Cardiac septum (tissue), 1 donor: ENCODE measurements at regions not wholly inside any gene's neighbourhood (a gene's known extent, or its start where the extent isn't known, plus 50 kb on each side); places are given as distances from the start of the nearest gene placed in this dataset.

Experiments
- DNase-seq: peaks from one replicate; pipeline ENCODE4 v3.0.0-alpha.2; 2020; ENCODE audit warnings: low spot score
- intact Hi-C: fragments of 100-400 bp; cut with DNase I; formaldehyde crosslinking; loops from one replicate; pipeline ENCODE4 v1.14.0; 2022
- donor health status: DM: no; HTN: no; CAD: no.

DNA sequence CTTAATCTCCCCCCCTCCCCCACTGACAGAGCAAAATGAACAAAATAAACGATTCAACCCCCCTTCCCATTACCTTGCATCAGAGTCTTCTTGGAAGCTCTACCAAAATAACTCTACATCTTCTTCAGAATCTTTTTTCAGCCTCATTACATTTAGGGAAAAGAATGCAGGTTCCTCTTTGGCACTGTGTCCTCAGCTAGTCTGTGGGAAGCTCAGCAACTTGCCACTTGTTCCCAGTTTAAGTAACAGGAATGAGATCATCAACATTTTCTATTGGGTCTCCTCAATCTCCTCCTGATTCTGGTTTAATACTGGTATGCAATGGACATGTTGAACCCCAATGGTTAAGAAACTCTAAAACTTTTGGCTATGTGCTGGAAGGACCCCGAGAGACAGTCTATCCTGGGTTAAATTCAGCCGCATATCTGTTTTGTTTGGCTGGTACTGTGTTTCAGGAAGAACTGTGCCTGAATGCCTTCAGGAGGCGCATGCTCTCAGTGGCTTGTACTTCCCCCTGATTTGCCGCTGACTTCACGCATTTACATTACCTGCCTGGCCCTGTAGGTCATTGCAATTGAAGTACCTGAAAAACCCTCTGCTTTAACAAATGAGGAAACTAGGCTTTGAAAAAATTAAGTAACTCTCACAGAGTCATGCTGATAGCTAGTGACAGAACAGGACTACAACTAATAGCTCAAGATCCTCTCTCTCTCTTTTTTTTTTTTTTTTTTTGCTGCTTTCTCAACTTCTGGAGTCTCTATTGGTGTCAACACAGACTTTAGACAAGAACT, 78.1 kb upstream of the HMHB1 start:
- intact Hi-C loops = no loop called here

DNA sequence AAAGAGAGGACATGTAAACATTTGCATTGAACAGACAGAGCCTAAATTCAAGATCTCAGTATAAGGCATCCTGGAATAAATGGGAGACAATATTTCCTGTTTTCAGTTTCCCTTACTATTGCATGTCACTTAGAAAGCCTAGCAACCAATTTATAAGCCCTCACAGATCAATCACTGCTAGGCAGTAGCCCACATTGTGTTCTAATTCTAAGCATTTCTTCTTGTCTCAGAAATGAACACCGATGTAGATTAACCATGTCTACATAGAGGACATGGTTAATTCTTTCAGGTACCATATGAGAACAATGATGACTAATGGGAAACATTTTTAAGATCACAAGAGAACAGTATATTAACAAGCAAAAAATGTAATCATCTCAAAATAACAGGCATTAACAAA, 79.6 kb upstream of the HMHB1 start:
- intact Hi-C loops = no loop called here
- DNase-seq = no peak

More for the DNA sequence above, 78.1 kb upstream of the HMHB1 start:
- DNase-seq = no peak

DNA sequence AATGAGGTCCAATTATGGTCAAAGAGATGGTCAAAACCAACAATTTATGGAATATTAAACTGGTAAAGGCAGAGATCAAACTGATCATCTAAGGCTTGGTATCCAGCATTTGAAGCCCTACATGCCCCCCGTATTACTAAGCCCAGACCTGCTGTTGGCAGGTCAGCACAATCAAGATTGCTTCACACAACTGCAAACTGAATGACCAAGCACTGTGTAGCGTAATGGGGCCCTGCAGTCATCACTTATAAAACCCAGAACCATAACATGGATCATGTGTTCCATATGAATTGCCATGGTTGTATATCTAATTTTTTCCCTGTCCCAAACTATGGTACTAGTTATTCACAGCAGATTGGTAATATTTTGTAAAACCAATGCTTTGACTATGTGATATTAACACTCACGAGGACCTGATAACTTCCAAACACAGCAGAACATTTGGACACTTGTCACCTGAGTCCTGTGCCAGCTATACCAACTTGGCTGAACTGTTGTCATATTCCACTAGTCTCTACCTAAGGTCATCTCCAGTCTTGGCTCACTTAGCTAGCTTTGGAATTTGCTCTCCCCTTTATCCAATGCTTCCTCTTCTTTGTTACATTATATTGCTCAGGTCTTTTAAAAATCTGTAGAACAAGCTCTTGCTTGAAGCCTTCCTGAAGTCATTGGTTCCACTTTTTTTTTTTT, 81.7 kb upstream of the HMHB1 start:
- intact Hi-C loops = no loop called here
- DNase-seq = no peak

DNA sequence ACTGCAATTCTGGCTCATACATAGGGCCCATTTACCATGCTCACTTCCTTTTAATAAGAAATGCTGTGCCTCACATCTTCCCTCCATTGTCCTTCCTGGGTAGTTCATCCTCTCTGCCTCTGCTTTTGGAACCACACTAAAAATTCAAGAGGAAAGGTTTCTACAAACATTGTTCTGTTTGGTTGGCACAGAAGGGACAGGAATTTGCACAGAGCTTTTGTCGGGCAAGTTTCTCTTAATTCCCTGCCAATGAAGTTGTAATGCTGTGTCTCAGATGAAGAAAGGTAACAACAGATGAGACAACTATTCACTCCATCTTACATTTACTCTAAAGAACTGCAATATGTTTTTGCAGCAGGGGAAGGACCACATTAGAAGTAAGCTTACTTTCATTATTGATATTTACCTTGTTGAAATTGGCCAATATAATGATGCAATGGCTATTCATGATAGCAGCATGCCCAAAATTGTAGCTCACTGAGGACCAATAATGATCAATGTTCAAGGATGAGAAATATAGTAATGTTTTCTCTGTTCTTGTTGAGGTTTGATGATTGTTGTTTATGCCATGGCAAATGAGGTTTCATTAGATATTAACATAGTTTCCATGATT, 82.5 kb upstream of the HMHB1 start:
- no peak for DNase-seq
- intact Hi-C loops = no loop called here

DNA sequence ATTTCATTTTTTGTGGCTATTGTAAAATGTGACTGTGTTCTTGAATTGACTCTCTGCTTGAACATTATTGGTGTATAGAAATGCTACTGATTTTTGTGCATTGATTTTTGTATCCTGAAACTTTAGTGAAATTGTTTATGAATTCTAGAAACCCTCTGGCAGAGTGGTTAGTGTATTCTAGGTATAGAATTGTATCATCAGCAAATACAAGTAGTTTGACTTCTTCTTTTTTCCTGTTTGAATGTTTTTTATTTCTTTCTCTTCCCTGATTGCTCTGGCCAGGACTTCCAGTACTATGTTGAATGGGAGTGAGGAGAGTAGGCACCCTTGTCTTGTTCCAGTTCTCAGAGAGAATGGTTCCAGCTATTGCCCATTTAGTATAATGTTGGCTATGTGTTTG, 88.8 kb upstream of the HMHB1 start:
- intact Hi-C loops = no loop called here
- DNase-seq = no peak

DNA sequence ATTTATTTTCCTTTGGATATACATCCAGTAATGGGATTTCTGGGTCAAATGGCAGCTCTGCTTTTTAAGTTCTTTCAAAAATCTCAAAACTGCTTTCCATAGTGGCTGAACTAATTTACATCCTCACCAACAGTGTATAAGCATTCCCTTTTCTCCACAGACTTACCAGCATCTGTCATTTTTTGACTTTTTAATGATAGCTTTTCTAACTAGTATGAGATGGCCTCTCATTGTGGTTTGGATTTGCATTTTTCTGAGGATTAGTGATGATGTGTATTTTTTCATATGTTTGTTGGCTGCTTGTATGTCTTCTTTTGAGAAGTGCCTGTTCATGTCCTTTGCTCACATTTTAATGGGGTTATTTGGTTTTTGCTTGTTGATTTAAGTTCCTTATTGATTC, 90.0 kb upstream of the HMHB1 start:
- DNase-seq = no peak
- intact Hi-C loops = no loop called here

DNA sequence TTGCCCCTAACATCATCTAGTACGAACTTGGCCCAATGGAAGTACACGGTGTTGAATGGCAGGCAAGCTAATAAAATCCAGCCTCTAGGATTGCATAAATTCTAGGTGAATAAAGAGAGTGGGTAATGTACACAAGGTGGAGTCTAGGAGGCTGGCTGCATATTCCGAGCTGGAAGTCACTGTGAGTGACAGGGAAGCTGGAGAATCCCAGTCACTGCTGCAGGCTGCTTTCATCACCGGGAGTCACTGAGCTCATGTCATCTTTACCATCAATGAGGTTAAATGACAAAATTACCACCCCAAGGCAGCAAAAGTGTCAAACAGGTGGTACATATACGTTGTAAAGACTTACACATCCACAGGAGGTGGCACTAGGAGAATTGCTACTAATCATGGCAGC, 91.3 kb upstream of the HMHB1 start:
- no peak for DNase-seq
- intact Hi-C loops = no loop called here

DNA sequence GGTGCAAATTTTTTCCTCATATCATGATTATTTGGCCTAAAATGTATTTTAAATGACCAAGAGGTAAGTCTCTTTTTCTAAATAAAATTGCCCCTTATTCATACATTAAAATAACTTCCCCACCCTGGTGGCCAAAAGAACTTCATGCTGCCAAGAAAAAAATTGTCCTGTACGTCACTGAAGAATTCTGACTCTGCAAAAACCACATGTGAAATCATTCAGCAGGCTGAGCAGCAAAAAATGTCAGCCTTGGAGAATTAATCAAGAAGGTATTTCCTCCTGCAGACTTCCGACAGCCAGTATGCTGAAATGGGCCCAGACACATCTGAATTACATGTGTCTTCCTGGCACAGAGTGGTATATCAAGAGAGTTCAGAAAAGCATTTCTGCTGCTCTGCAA, 94.6 kb upstream of the HMHB1 start:
- intact Hi-C loops = no loop called here
- no peak for DNase-seq

DNA sequence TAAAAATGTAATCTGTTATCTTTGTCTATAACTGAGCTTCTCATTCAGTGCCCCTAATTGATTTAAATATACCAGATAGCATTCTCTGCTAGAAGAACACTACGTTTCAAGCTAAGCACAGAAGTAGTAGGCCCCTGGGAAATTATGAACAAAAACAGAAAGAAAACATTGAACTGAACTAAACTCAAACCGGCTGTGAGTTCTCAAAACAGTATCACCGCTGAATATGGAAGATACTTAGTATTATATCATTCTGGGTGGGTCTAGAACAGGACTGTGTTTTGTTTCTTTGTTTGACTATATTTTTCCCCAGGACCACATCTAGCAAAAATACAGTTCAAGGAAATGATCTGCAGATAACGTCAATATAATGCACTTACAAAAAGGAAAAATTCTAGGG, 95.1 kb upstream of the HMHB1 start:
- DNase-seq = no peak
- intact Hi-C loops = no loop called here

DNA sequence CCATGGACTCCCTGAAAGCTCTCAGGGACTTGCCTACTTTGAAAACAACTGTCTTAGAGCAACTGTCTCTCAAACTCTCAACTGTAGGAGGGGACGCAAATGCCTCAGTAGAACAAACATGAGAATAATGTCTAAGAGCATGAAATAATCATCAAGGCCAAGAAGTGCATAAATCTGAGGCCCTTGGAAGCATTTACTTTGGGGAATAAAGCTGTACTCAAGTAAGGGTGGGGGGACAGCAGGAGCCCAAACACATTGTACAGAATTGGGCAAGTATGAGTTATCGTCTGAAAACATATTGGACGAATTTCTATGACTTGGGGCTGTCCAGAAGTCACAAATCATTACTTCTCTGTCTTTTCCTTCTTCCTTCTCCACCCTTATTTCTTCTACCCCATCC, 96.3 kb upstream of the HMHB1 start:
- intact Hi-C loops = no loop called here
- DNase-seq = no peak

DNA sequence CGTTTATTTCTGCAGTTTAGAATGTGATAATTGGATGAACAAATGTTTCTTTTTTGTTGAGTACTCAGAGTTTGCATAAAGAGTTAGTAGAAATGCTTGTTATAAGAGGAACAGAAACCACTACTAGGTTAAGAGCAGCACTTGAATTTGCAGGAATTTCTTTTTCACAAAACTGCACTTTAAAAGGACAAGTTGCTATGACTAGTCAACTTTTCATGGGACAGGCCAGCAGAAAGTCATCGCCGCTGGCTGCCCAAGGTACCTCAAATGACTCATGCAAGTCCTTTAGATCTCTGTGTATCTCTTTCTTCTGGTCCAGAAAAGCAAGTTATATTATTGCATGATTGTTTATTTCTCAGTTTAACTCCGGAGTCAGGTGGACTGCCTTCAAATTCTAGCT, 97.3 kb upstream of the HMHB1 start:
- DNase-seq = no peak
- intact Hi-C loops = no loop called here

DNA sequence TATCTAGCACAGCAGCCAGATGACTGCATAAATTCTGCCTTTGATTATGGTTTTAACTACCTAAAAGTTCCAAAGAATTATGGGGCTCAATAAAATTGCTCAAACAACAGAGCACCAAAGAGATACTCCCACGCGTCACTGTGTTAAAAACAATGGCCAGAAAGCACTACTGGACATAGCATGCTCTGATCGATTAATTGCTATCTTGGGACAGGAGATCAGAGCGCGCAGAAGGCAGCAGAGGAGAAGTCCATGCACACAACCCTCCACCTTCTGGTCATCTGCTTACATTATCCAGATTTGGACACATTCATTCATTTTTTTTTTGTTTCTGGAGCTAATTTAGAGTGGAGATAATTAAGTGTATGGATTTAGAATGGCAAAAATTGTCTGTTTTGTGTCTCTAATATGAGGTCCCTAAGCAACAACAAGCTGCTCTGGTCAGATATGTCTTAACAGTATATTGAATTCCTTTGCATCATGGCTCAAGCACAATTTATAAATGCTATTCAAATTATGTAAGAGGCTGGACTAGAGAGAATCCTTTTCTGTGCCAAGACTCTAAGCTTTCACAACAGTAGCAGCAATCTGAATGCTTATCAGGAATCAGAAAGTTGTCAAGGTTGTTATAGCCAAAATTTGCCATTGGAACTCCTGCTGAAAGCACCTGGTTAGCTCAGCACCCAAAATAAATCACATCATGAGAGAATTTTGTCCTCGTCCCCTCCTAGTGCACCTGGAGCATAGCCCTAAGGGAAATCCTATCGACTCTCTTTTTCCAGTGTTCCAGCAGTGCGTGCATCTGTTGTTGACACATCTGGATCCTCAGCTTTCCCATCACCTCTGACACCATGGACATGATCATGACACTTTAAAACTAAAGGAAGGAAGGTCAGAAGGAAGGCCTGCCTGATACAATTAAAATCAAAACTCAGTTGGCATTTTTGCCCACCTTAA, 98.6 kb upstream of the HMHB1 start:
- intact Hi-C loops = no loop called here
- DNase-seq = no peak

DNA sequence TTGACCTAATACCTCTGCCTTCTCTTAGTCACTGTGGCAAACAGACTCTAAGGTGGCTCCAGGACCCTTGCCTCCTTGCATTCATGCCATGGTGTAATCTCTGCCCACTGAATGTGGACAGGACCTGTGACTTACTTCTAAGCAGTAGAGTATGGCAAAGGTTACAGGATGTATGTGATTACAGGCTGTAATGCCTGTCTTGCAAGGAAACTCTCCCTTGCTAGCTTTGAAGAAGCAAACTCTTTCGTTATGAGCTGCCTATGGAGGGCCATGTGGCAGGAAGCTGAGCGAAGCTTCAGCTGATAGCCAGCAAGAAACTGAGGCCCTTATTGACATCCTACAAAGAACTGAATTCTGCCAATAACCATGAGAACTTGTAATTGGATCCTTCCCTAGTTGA, 103.3 kb upstream of the HMHB1 start:
- intact Hi-C loops = no loop called here
- DNase-seq = no peak

DNA sequence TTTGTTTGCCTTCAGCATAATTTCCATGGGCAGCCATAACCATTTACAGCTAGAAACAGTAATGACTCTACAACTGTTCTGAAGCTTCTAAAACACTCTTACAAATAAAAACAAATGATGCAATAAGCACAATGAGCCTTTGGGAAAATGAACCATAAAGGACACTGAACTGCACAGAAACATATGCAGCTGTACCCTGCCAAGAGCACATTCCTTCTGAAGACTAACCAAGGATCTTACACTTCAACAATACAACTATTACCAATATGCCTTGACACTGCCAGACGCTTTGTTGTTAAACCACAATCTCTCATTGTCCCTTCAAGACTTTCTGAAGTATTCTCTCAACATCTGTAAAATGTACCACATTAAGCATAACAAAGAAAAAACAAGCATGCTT, 104.2 kb upstream of the HMHB1 start:
- intact Hi-C loops = no loop called here
- DNase-seq = no peak

DNA sequence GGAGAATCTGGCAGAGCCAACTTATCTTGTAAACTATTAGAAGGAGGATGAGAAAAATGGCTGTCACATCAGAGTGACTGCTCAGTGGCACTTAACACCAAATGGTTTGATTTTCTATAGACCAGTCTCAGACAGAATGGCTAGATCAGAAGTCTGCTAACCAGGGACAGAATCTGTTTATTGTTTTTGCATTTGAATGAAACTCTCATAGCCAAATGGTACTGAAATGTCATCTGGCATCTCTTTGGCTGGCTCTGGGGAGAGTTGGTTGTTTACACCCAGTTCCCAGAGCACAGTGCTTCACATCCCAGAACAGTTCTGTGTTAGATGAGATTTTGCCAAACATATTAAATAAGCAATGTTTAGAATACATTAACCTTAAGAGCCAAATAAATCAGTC, 106.6 kb upstream of the HMHB1 start:
- no peak for DNase-seq
- intact Hi-C loops = no loop called here

DNA sequence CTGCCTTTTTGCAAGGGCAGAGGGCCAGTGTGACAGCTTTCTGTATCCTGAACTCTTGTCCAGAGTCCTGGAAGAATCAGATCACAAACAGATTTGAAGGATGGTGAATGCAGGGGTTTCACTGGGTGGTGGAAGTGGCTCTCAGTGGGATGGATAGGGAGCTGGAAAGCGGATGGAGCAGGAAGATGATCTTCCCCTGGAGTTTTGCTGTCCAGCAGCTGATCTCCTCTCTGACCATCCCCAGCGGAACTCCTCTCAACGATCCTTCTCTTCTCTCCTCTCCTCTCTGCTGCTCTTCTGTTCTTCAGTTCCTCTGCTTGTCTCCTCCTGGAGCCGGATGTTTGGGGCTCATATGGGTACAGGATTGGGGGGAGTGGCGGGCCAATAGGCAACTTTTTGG, 108.3 kb upstream of the HMHB1 start:
- intact Hi-C loops = no loop called here
- DNase-seq = no peak

DNA sequence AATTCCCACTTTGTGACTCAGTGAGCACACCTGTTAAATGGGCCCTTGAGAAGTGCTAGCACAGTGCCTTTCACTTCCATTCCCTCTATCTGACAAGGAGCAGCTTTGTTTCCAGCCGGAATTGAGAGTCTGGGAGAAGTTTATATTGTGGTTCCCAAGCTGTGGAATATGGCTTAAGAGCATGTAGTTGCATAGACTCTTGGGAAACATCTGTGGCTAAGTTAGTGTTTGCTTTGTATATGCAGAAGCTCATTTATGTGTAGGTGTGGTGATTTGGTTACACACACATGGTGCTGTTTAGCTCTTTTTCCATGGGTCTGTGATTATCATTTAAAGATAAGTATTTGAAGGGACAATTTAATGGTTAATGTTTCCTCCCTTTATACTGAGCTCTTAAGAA, 110.5 kb upstream of the HMHB1 start:
- DNase-seq = no peak
- intact Hi-C loops = no loop called here

DNA sequence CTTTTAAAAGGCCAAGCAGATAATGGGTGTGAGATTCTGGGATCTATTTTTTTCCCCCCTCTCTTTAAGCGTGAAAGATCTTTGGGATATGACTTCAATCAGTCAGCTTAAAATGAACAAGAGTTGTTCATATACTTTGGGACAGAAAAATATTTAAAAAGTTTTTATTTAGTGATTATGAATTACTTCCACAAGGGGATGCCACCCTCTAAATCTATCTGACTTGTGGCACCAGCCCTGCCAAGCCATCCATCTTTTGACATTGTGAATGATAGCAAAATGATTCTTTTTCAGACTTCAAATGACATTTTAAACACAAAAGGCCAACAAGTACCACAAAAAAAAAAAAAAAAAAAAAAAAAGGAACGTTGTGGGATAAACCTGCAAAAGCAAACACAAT, 111.0 kb upstream of the HMHB1 start:
- intact Hi-C loops = no loop called here
- no peak for DNase-seq

DNA sequence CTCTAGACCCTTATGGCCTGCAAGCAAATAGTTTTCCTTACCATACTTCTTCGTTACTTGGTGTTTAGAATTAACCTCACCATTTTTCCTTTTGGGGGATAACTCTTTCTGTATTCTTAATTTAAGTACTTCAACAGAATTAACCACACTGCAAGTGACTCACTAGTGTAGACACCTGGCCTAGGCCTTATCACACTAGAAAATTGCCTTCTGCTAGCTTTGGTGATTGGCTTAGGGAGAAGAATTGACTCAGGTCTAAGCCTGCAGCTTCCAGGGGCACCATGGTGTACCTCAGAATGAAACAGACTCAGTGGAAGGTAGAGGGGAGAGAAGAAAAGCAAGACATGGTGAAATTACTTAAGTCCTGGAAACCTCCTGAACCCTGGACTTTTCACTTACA, 112.8 kb upstream of the HMHB1 start:
- DNase-seq = no peak
- intact Hi-C loops = no loop called here

DNA sequence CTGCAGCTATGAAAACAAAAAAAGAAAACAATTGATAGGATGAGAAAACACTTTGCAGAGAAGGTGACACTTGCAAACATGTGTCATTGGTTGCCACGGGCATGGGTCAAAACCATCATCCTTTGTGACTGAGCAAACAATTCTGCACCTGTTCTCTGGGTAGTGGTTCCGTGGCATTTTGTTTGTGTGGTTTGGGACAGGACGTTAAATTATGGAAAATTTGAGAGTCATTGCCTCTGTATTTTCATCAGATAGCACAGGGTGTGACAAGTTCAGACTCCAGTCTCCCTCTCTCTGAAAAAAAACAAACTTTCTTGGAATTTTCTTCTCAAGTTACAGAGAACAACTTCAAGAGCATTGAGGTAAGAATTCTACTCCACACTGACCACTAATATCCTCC, 113.4 kb upstream of the HMHB1 start:
- DNase-seq = no peak
- intact Hi-C loops = no loop called here
